Retina (tissue), 1 donor: ENCODE measurements at regions not wholly inside any gene's neighbourhood (a gene's known extent, or its start where the extent isn't known, plus 50 kb on each side); places are given as distances from the start of the nearest gene placed in this dataset.

ENCODE experiments used
- DNase-seq: peaks from one replicate; pipeline ENCODE4 v3.0.0-alpha.2; 2016

DNA sequence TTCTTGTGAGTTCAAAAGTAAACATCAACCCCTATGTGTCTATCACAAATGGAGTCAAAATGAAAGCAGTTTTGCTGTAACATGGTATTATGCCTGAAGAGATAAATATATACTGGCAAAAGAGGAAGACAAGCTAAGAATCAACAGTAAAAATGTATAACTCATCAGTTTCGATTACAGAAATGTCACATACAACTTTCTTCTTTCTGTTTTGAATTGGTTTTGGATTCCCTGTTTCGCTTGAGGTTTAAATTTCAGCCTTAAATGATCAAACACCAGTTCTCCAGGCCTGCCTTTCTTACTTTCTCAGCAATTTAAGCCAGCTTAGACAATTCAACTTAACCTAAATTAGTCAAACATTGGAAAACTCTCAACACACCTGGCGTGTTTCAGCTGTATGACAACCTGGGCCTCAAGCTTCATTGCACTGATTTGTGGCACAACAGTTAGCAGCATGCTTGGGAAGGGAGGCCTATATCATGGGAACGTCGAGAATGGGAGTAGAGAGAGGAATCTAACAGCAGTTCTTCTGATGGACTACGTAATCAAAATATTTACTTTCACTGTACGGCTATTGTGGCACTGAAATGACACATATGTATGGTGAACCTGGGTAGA, 51.9 kb upstream of the MARCKS start:
- DNase-seq = no peak

DNA sequence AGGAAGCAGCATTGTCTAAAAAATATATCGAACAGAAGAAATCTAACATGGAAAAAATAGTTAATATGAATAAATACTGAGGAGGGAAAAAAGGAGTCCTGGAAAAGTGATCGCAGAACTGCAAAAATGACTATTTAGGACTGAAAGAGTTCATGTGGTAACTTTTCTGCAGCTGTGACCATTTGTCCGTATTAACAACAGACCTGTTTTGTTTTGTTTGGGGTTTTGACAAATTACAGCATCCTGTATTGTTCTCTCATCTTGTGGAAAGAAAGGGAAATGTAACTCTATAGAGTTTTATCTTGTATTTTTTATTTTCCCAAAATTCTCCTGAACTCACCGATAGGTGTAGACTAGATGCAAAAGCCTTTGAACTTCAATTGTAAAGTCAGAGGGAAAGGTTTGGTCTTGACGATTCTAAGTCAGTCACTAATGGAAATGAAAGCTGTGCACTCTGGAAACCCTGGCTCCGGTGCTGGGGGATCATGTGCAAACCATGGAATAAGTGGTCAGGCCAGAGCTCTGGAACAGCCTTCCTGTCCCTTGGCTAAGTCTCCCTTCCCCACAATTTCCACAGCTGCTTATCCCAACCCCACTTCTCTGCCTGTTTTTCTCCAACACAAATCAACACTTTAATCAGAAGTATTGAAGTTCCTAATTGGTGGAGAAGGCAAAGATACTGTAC, 51.2 kb upstream of the MARCKS start:
- no peak for DNase-seq
